DMS53 treated with DMSO at 0.1 percent for 48 hours (cell line): ENCODE measurements at regions not wholly inside any gene's neighbourhood (a gene's known extent, or its start where the extent isn't known, plus 50 kb on each side); places are given as distances from the start of the nearest gene placed in this dataset.
"Not testable (repeated sequence)": the region's sequence is repeated elsewhere in the genome, so short reads cannot be mapped to it uniquely, and the experiment has no call there.

ENCODE experiments used
- DNase-seq: peaks from one replicate; lab custom pipeline; 2025; ENCODE audit not compliant: unreplicated experiment; lab: John Stamatoyannopoulos, UW

DNA sequence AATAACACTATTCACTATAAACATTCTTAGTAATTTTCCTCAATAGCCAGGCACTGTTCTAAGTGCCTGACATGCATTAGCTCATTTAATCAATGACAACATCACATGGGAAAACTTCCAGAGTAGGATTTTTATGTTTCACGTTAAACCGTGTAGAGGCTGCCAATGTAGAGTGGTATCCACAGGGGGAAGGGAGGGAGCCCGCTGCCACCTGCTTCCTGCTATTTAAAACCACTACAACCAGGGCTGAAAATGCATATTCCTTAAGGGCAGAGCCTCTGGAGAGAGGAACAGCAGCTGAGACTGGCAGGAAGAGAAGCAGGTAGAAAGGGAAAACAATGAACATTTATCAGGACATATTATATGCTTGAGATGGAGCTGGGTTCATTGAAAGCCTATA is 684.3 kb upstream of the AUTS2 start:
- no peak for DNase-seq

DNA sequence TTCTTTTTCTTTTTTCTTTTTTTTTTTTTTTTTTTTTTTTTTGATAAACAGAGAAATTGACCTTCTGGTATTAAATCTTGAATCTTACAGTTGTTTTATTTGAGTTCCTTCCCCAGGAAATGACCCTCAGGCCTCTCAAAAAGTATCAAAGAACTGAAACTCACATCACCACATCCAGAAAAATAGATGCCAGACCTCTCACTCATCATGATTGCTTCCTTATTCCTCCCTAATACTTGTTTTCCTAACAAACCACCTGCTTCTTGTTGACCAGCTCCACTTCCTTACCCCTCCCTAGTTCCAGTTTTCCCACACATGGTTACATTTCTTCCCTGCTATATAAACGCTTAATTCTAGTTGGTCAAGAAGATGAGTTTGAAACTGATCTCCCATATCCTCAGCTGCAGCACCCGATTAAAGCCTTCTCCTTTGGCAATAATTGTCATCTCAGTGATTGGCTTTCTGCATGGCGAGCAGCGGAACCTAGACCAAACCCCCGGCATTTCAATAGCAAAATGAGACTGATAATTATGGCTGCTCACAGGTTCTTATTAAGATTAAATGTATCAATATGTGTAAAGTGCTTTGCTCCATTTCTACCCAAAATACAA is 681.1 kb upstream of the AUTS2 start:
- DNase-seq, result no peak

DNA sequence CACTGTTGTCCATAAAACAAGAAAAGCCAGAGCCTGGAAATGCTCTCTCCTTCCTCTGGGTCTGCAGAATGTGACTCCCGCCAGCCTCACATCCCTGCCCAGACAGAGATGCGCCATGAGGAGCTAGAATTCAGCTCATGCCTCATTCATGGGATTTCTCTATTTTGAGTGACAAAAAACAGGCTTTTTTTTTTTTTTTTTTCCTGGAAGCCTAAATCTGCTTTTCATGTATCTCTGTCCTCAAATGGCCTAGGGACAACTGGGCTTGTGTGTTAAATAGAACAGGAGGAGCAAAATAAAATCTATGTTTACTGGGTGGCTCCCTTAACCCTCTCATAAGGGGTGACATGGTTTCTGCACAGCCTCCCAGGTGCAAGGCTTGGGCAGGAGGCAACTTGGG is 679.7 kb upstream of the AUTS2 start:
- no peak for DNase-seq

DNA sequence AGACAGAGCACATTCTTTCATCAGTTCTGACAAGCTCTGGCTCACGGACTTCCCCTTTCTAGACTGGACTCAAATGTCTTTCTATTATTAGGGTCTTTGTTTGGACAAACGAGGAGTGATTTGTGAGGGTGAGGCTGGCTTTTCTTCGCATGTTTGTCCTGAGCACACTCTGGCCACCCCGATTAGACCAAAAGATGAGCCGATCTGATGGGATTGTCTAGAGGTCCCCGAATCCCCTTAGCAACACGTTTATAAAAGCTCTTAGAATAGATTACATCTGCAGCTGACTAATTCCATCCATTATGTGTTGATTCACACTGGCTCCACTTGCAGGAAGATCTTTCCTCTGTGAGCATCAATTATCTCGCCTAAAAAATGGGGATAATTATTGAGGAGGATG is 675.4 kb upstream of the AUTS2 start:
- DNase-seq, result no peak

DNA sequence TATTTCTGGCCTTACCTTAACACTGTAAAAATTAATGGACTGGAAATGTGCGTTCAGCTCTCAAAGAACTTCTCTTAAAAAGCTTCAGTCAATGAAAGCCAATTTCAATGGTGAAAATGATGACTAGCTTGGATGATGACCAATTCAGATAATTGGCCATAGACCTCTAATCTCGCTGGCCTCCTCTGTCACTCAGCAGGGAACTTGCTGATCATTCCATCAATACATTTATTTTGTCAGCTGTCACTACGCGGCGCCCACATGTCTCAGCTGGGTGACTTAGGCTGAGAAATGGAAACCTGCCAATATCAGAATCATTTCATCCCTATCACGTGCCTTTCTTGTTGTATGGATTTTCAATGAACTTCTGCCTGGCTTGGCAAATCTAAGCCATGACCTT is 673.0 kb upstream of the AUTS2 start:
- DNase-seq, result no peak

DNA sequence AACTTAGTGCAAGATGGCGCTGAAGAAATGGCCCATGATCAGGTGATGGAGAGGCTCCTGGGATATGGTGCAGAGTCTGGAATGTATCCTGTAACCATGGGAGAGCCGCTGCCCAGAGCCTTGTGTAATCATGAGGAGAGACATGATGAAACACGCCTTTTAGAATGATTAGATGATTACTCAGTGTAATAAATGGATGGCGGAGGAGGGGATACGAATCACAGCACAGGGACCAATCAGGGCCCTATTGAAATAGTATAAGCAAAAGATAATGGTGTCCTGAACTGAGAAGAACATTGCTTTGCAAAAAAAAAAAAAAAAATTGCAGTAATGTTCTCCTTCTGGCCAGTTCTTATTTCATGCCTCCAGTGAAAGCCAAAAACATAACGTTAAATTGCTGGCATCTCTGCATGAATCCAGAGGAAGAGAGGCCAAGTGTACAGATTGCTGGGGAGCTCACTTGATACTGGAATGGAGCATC is 668.5 kb upstream of the AUTS2 start:
- DNase-seq, result no peak

DNA sequence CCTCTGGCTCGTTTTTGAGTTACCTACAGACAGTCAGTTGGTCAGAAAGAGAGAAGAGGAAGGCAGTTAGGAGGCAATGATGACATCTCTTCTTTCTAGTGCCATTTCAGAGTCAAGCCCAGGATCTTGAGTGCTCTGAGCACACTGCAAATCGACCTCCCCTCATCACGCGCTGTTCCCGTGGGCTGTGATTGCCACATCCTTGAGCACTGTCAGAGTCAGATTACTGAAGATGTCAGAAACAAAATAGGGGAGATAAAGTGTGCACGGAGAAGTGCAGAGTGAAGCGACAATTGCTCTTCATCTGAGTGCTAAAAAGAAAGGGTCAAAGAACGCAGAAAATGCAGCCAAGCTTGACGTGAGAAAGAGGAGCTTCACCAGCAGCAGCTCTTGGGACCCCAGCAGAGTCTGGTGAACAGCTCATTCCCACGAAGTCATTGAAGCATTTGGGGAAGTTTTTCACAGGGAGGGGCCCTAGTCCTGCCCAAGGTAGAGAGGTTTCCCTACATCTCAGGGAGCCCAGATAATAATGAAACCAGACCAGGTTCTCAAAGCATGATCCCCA is 661.7 kb upstream of the AUTS2 start:
- no peak for DNase-seq

DNA sequence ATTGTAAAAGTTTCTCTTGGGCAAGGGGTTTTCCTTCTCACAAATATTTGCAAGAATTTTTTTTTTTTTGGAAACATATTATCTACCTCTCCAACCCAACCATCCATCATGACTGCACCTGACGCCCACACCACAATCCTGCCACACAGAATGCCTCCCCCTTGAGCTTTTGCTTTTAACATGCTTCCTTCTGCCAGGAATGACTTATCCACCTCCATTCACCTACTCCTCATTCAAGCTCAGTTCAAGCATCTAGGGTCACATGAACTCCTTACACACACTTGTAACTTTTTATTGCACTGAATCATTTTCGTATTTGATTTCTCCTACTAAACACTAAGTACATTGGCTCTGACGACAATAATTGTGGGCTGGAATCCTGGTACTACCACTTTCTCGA is 660.1 kb upstream of the AUTS2 start:
- no peak for DNase-seq

DNA sequence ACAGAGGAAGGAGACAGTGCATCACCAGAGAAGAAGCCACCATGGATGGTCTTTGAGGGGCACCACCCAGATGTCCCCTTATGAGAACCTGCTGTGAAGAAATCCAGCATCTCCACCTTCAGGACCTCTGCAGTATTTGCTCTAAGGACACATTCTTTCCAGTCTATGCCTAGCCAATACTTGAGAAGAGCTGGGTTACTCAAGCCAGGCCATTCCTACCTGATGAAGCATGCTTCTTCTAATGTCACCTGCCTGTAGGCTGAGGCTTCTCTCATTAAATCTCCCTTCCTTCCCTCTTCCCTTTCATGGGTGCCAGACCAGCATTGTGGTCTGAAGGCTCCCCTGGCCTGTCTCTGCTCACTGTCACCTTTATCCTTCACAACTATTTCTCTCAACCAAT is 654.5 kb upstream of the AUTS2 start:
- no peak for DNase-seq

DNA sequence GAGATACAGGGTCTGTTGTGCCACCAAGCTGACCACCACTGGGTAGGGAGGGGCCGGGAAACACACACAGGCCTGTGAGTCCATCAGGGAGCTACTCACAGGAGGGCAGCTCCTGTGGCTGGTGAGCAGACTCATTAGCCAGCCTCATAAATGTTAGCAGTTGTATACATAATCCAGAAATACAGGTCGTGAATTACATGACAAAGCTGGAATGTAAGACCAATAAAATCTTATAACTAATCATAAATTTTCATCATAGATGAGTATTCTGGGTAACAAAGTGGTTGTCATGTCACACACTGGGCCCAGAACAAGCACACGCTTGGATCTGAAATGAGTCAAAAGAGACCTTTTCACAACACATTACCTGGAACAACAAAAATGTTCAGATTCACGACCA is 642.6 kb upstream of the AUTS2 start:
- no peak for DNase-seq

DNA sequence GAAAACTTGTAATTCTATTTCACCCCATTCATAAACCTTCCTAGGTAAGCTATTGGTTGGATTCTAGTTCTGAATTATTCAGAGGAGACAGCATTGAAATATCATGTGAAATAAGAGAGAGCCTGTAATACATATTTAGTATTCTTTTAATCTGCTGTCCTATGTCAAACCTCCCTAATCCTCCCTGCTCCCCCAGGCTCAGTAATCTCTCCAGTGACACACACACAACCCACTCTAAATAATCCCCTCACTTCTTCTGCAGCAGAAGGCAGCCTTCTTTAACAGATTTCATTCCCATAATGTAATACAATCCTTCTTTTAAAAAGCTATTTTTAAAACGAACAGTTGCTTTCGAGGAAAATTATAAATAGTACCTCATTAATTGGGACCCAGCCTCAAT is 639.7 kb upstream of the AUTS2 start:
- no peak for DNase-seq

DNA sequence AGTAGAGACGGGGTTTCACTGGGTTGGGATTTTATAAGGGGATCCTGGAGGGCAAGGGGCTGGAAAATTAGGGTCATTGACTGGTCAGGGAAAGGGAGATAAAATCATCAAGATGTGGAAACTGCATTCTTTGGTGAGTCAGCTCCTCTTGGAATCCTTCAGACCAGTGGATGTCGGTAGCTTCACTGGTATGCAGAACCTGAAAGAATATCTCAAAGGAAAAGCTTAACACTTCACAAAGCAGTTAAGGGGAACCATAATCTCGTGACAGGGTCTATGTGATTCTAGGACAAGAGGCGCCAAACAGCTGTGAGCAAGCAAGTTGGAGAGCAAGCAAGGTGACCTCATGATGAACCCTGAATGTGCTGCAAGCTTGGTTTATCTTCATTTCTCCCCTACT is 634.7 kb upstream of the AUTS2 start:
- DNase-seq, result no peak

DNA sequence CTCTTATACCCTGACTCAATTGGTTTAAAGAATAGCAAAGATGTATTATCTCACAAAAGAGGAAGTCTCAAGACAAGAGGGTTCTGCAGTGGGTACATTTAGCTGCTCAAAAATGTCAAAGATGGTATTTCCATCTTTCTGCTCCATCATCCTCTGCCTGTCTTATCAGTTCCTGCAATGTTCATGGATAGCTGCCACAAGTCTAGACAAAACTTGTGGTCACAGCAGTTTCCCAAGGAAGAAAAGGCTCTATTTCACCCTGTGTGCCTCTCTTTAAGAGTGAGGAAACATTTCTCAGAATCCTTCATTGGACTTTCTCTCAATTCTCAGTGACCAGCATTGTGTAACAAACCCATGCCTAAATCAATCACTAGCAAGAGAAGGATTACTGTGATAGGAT is 634.2 kb upstream of the AUTS2 start:
- no peak for DNase-seq

DNA sequence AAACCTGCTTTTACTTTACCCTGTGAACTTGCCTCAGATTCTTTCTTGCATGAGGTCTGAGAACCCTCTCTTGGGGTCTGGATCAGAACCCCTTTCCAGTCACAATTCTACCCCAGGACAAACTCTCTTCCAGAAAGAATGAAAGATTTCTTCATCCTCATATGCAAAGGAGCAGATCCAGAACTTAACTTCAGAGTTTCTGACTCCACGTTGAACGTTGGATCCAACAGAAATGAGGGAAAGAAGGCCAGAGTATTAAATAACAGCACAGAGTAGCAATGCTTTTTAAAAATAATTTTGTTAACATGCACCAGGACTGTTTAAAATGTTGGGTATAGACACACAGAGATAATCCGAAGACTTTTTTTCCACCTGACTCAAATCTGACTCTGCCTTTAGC is 632.9 kb upstream of the AUTS2 start:
- DNase-seq, result no peak

DNA sequence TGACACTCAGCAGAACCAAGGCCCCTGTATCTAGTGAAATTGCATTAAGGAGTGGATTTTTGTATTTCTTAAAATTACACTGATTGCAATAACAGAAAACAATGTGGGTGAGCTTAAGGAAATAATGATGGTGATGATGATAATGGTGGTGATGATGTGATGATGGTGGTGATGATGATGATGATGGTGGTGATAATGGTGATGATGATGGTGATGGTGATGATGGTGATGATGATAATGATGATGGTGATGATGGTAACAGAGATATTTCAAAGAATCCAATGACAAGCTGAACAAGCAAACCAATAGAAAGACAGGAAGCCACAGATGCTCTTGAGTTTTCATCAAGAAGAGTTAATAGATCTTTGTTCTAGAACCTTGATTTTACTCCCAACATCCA is 630.7 kb upstream of the AUTS2 start:
- no peak for DNase-seq

DNA sequence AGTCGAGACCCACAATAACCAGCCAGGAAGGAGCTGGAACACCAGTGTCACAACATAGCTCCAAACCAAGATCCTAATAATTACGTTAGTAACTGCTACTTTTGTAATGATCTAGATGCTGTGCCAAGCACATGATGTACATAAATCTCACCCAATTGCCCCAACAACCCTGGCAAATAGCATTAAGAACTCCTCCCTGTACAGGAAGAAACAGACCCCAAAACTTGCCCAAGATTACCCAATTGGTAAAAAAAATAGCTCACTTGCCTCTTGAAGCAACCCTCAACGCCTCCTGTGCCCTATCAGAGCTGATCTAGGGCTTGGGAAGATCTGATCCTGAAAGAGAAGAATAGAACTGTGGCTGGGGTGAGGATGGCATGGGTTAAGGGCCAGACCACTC is 628.7 kb upstream of the AUTS2 start:
- no peak for DNase-seq

DNA sequence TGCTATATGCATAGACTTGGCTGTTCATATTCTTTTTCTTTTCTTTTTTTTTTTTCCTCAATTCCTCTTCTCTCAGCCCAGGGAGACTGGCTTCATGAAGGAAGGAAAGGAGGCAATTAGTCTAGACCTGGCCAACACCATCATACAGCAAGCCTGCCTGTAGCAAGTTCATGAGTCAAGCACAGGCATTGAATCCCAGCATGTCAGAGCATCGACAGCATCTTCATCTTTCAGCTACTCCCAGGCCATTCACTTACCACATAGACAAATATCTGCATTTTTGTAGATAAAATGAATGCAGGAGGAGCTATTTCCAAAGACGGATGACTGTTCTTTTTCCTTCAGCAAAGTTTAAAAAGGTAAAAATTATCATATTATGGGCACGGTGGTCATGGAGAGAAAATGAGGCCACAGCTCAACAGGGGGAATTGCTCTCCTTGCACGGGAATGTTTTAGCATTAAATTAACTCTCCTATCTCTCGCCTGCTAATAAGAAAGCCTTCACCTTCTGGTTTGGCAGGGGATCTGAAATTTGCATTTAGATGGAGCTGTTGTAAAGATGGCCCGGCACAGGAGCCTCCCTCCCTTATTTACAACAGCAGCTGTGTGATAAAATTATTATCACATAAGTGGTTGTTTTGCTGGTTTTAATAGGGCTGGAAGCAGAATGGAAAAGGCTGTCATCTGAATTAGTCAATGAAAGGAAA is 626.5 kb upstream of the AUTS2 start:
- DNase-seq, result no peak

DNA sequence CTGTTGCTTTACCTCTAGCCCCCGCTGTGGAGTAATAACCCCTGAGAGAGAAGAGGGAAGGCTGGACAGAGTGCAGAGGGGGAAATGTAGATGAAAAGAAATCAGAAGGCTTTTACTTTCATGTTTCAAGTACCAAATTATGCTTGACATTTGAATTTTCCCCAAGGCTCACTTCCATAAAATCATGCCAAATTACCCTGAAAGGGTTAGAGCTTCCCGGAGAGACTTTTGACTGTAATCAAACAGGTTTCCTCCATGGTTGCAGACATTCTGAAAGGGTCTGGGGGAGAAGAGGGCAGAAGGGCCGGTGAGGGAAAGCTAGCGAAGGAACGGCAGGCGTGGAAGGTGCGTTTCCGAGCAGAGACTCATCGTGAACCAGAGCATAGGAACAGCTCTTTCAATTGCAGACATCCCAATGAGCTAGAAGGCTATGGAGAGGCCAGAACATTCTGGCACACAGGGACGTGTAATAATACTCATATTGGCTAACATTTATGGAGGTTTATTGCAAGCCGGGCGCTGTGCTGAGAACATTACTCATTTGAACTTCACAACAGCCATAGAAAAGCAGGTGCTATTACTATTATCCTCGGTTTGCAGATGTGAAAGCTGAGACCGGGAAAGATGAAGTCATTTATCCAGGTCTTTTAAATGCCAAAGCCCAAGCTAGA is 620.8 kb upstream of the AUTS2 start:
- DNase-seq, result no peak

DNA sequence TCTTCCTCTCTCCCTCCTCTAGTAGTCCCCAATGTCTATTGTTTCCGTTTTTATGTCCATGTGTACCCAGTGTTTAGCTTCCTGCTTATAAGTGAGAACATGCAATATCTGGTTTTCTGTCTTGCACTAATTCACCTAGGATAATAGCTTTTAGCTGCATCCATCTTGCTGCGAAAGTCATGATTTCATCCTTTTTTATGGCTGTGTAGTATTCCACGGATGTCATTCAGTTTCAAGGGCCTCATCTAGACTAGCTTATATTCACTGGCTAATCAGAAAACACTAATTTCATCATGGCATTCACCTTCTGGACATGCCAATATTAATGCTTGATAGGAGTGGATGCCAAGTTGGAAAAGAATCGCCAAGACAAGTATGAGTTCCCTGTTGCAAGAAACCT is 619.6 kb upstream of the AUTS2 start:
- no peak for DNase-seq

DNA sequence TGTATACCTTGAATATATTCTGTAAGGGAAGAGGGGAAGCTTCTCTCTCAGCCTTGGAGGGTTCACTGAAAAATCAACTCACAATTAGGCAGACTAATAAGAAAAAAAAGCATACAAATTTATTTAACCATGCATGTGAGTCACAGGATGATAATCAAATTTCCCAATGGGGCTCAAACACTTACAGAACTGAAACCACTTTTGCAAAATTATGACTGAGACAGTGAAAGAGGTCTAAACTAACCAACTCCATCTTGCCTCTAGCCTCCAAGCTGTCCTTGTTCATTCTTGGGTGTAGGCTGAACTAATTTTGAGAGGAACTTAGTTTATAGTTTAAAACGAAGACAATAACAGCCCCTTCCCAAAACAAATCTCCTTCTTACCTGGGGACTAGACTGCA is 618.3 kb upstream of the AUTS2 start:
- DNase-seq, result no peak

DNA sequence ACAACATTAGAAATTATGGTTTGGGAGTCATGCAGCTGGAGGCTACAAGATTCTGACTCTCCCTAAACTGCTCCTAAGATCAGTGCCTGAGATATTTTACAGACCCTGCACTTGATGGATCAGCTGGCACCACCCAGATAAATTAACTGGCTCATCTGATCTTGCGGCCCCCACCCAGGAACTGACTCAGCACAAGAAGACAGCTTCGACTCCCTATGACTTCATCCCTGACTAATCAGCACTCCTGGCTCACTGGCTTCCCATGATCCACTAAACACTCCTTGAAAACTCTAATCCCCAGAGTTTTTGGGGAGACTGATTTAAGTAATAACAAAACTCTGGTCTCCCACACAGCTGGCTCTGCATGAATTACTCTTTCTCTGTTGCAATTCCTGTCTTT is 617.8 kb upstream of the AUTS2 start:
- DNase-seq, result not testable (repeated sequence)

DNA sequence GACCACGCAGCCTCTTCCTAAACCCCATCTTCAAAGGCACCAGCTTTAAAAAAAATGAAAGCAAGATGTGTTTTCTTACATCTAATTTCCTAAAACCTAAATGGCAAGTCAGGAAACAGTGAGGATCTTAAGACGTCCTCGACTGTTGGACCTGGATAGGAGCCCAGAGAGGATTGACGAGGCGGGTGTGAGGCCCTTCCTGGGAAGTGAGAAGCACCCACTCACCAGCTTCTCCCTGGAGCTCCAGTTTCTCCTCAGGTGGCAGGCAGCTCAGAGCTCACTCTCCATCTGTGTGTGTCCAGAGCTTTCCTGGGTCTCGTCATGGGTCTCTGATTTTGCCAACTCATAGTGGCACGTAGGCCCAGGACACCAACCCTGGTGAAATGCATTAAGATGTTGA is 614.0 kb upstream of the AUTS2 start:
- DNase-seq, result no peak
